H1 (cell line): ENCODE measurements at regions not wholly inside any gene's neighbourhood (a gene's known extent, or its start where the extent isn't known, plus 50 kb on each side); places are given as distances from the start of the nearest gene placed in this dataset.

Experiments used
- CTCF ChIA-PET: fragments of 300-600 bp; sonication (Branson Sonifier 250); formaldehyde crosslinking; loops from one replicate; lab custom pipeline; 2021; ENCODE audit not compliant: partially characterized antibody; lab: Charles Lee
- POLR2A ChIA-PET: fragments of 300-600 bp; sonication (Branson Sonifier 250); formaldehyde crosslinking; loops from one replicate; lab custom pipeline; 2021; ENCODE audit warnings: inconsistent platforms; ENCODE audit not compliant: partially characterized antibody; lab: Charles Lee
- DNase-seq, 2 experiments: peaks; one replicate each; pipeline versions ENCODE4 v3.0.0 to v3.0.0-alpha.2; 2010 to 2022; ENCODE audit warnings: low spot score in 2 of 2, low read depth in 1 of 2, mixed read lengths in 1 of 2
- FAIRE-seq: peaks from 2 replicates; lab custom pipeline; 2011; peaks lifted over from hg19 to GRCh38; lab: Jason Lieb, UNC
- H2AFZ ChIP-seq: 2 replicates; pipeline ENCODE4 v1.8.1; 2012; ENCODE audit warnings: low read length, inconsistent platforms
- H2AK5ac ChIP-seq: 2 replicates; pipeline ENCODE4 v1.6.1; 2013; ENCODE audit warnings: low read depth, low read length
- H2BK120ac ChIP-seq: replicated peaks from 2 replicates; pipeline ENCODE3; 2013; ENCODE audit warnings: low read depth, low read length, inconsistent platforms
- H2BK12ac ChIP-seq: 2 replicates; pipeline ENCODE4 v1.6.1; 2013; ENCODE audit warnings: low read depth, low read length
- H2BK15ac ChIP-seq: 2 replicates; pipeline ENCODE4 v1.6.1; 2013; ENCODE audit warnings: low read length
- H2BK20ac ChIP-seq: 2 replicates; pipeline ENCODE4 v1.6.1; 2013; ENCODE audit warnings: low read length
- H2BK5ac ChIP-seq: 2 replicates; pipeline ENCODE4 v1.6.1; 2013; ENCODE audit warnings: low read depth, low read length
- H3K14ac ChIP-seq: 2 replicates; pipeline ENCODE4 v1.6.1; 2013; ENCODE audit warnings: inconsistent platforms; ENCODE audit not compliant: insufficient read length
- H3K18ac ChIP-seq: 2 replicates; pipeline ENCODE4 v1.6.1; 2013; ENCODE audit warnings: low read length; ENCODE audit errors: extremely low read depth
- H3K23ac ChIP-seq: 2 replicates; pipeline ENCODE4 v1.6.1; 2013; ENCODE audit warnings: inconsistent platforms; ENCODE audit not compliant: insufficient read length
- H3K23me2 ChIP-seq: 2 replicates; pipeline ENCODE4 v1.6.1; 2013; ENCODE audit warnings: low read depth, low read length
- H3K27ac ChIP-seq: 2 replicates; pipeline ENCODE4 v1.6.1; 2011; ENCODE audit warnings: low read depth, low read length, inconsistent platforms
- H3K27me3 ChIP-seq, 4 experiments: replicated peaks in 1 of 4; 1 replicate in 1 of 4; 2 replicates in 3 of 4; pipeline versions ENCODE4 v1.6.1 to v1.8.1; 2011 to 2013; ENCODE audit warnings: low read length in 3 of 4, mild to moderate bottlenecking in 3 of 4, inconsistent platforms in 2 of 4, mixed read lengths in 2 of 4, moderate library complexity in 1 of 4; ENCODE audit not compliant: control insufficient read depth in 3 of 4, insufficient read depth in 3 of 4; ENCODE audit errors: extremely low read depth in 1 of 4
- H3K36me3 ChIP-seq, 4 experiments: 2 replicates each; pipeline versions ENCODE4 v1.6.1 to v1.8.1; 2011 to 2013; ENCODE audit warnings: mild to moderate bottlenecking in 4 of 4, low read length in 3 of 4, moderate library complexity in 2 of 4, control low read depth in 1 of 4, inconsistent platforms in 1 of 4; ENCODE audit not compliant: insufficient read depth in 4 of 4, control insufficient read depth in 2 of 4
- H3K4ac ChIP-seq: replicated peaks from 2 replicates; pipeline ENCODE3; 2013; ENCODE audit warnings: low read length, low read depth, mixed read lengths, inconsistent platforms; ENCODE audit not compliant: insufficient read length
- H3K4me1 ChIP-seq, 4 experiments: replicated peaks in 1 of 4; 1 replicate in 1 of 4; 2 replicates in 3 of 4; pipeline versions ENCODE4 v1.6.1 to v1.8.1; 2011 to 2013; ENCODE audit warnings: low read length in 3 of 4, inconsistent platforms in 2 of 4, mixed read lengths in 1 of 4; ENCODE audit not compliant: insufficient read depth in 4 of 4, control insufficient read depth in 3 of 4
- H3K4me2 ChIP-seq, 2 experiments: 2 replicates each; pipeline versions ENCODE4 v1.6.1 to v1.8.1; 2011 to 2013; ENCODE audit warnings: low read depth in 2 of 2, low read length in 2 of 2, control low read depth in 1 of 2, inconsistent platforms in 1 of 2, mild to moderate bottlenecking in 1 of 2; ENCODE audit not compliant: insufficient read depth in 1 of 2
- H3K4me3 ChIP-seq, 4 experiments: fragments of 200-600, 300-600 bp in 1 of 4; sonication (generic), shearing (Covaris generic), sonication (Bioruptor Twin) in 1 of 4; 2 replicates each; pipeline versions ENCODE4 v1.5.1 to v1.8.1; 2011 to 2016; ENCODE audit warnings: low read length in 4 of 4, low read depth in 3 of 4, control low read depth in 2 of 4, inconsistent platforms in 2 of 4, mild to moderate bottlenecking in 2 of 4, mixed read lengths in 1 of 4, moderate library complexity in 1 of 4; ENCODE audit not compliant: insufficient read depth in 2 of 4; ENCODE audit errors: extremely low read depth in 1 of 4
- H3K56ac ChIP-seq: replicated peaks from 2 replicates; pipeline ENCODE3; 2013; ENCODE audit warnings: low read depth, mild to moderate bottlenecking, mixed read lengths, low read length, inconsistent platforms; ENCODE audit not compliant: insufficient read length
- H3K79me1 ChIP-seq: 2 replicates; pipeline ENCODE4 v1.6.1; 2013; ENCODE audit warnings: low read depth, low read length, control low read depth
- H3K79me2 ChIP-seq, 2 experiments: 2 replicates each; pipeline versions ENCODE4 v1.6.1 to v1.8.1; 2012 to 2013; ENCODE audit warnings: low read length in 2 of 2, mild to moderate bottlenecking in 2 of 2, inconsistent platforms in 1 of 2; ENCODE audit not compliant: insufficient read depth in 2 of 2, control insufficient read depth in 1 of 2
- H3K9ac ChIP-seq, 4 experiments: replicated peaks in 1 of 4; 1 replicate in 1 of 4; 2 replicates in 3 of 4; pipeline versions ENCODE4 v1.6.1 to v1.8.1; 2011 to 2013; ENCODE audit warnings: low read depth in 3 of 4, low read length in 3 of 4, control low read depth in 2 of 4, mild to moderate bottlenecking in 2 of 4, moderate library complexity in 2 of 4, inconsistent platforms in 1 of 4; ENCODE audit errors: extremely low read depth in 1 of 4
- H3K9me3 ChIP-seq, 2 experiments: 2 replicates each; pipeline versions ENCODE4 v1.6.1 to v1.8.1; 2012 to 2013; ENCODE audit warnings: mild to moderate bottlenecking in 2 of 2, moderate library complexity in 2 of 2, control low read depth in 1 of 2, inconsistent platforms in 1 of 2, low read depth in 1 of 2, low read length in 1 of 2, mixed read lengths in 1 of 2; ENCODE audit not compliant: insufficient read depth in 2 of 2
- H4K20me1 ChIP-seq, 2 experiments: replicated peaks in 1 of 2; 2 replicates each; pipeline versions ENCODE3 to v1.8.1; 2011 to 2013; ENCODE audit warnings: inconsistent platforms in 2 of 2, low read length in 2 of 2, mild to moderate bottlenecking in 1 of 2; ENCODE audit not compliant: insufficient read depth in 2 of 2, control insufficient read depth in 1 of 2
- H4K5ac ChIP-seq: 2 replicates; pipeline ENCODE4 v1.6.1; 2013; ENCODE audit warnings: low read length, low read depth, mixed read lengths, inconsistent platforms; ENCODE audit not compliant: insufficient read length
- H4K8ac ChIP-seq: 2 replicates; pipeline ENCODE4 v1.8.0; 2013; ENCODE audit warnings: mild to moderate bottlenecking, moderate library complexity, low read length, inconsistent platforms; ENCODE audit not compliant: insufficient read depth; ENCODE audit errors: extremely low read depth
- H4K91ac ChIP-seq: replicated peaks from 2 replicates; pipeline ENCODE3; 2013; ENCODE audit warnings: low read length, mixed read lengths, inconsistent platforms; ENCODE audit not compliant: insufficient read length
- GABPA ChIP-seq: IDR thresholded peaks from 2 replicates; pipeline ENCODE4 v1.6.1; 2011; ENCODE audit warnings: mild to moderate bottlenecking, low read length, moderate library complexity, borderline replicate concordance; ENCODE audit not compliant: insufficient read depth
- HDAC2 ChIP-seq, 2 experiments: fragments of 300-600 bp in 1 of 2; sonication (generic) in 1 of 2; IDR thresholded peaks; 2 replicates each; pipeline ENCODE4 v1.6.1; 2011 to 2012; ENCODE audit warnings: low read depth in 2 of 2, low read length in 2 of 2, mild to moderate bottlenecking in 2 of 2, moderate library complexity in 2 of 2, borderline replicate concordance in 1 of 2, inconsistent platforms in 1 of 2
- MAX ChIP-seq: IDR thresholded peaks from 2 replicates; pipeline ENCODE4 v1.6.1; 2012; ENCODE audit warnings: inconsistent platforms
- RFX5 ChIP-seq: IDR thresholded peaks from 2 replicates; pipeline ENCODE4 v1.6.1; 2011; ENCODE audit warnings: low read depth, low read length, improper control_type of control experiment, borderline replicate concordance
- WGBS, 2 experiments: shearing (Covaris generic) in 1 of 2; methylation state at CpG; one replicate each; pipeline versions ENCODE4 v1.1.6 to v1.1.7; 2013 to 2015; ENCODE audit warnings: low lambda C conversion rate in 2 of 2, mixed read lengths in 2 of 2, inconsistent platforms in 1 of 2, low coverage in 1 of 2, missing lambda C conversion rate in 1 of 2; ENCODE audit not compliant: insufficient replicate concordance in 2 of 2, insufficient coverage in 1 of 2, insufficient read length in 1 of 2; ENCODE audit errors: extremely low coverage in 1 of 2, missing lambda C conversion rate in 1 of 2; 5-methylcytosine and 5-hydroxymethylcytosine counted together

- Histone ChIP-seq H3K36me3 (no peaks in the 10 kb centered on the region), H3K4me2 (no peak overlapping the region), H3K14ac (no peak overlapping the region), H3K27ac (no peak overlapping the region), H3K56ac (no peak overlapping the region), H3K27me3 (no peaks in the 10 kb centered on the region), H3K79me2 (no peaks in the 10 kb centered on the region), H3K9me3 (no peaks in the 10 kb centered on the region), H3K23me2 (no peaks in the 10 kb centered on the region), H2BK15ac (no peak overlapping the region), H3K79me1 (no peaks in the 10 kb centered on the region), H3K4ac (no peak overlapping the region), H3K9ac (no peak overlapping the region), H2BK120ac (no peak overlapping the region), H4K8ac (no peak overlapping the region), H3K4me3 (no peak overlapping the region), H3K18ac (no peak overlapping the region), H4K5ac (no peak overlapping the region), H4K91ac (no peak overlapping the region), H3K23ac (no peak overlapping the region), H4K20me1 (no peaks in the 10 kb centered on the region), H2AFZ (no peak overlapping the region), H3K4me1 (peaks cover 0 to 7% (median 1%) of the 10 kb centered on the region in 4 experiments; a peak in 6 of 7 replicates), H2BK20ac (no peak overlapping the region), H2BK12ac (no peak overlapping the region), H2AK5ac (no peak overlapping the region), H2BK5ac (no peak overlapping the region)
- 82% methylated on average over 8 of the region's 8 CpGs; no CpG with 5 or more reads in 1 of the 2 experiments for WGBS, 2 experiments
- FAIRE-seq (no peak), DNase-seq (no peak)
- TF ChIP-seq MAX: no peak
- no peak for TF ChIP-seq RFX5
- no peak for TF ChIP-seq GABPA
- no peak for TF ChIP-seq HDAC2 (IDR thresholded peaks at IDR 0.05; ENCODE audit: borderline replicate concordance in 1 of 2, low read depth in 2 of 2, low read length in 2 of 2)
- ChIA-PET CTCF (interaction anchor here (0.6 to 1.3 kb wide), 2 partner anchors 14 to 30 kb away, joined by 3 read pairs; no protein-coding TSS in a partner anchor), POLR2A (no interaction called here)
Observed at GRCh38 chr20:50436696-50437095, 73.5 kb upstream of the PTPN1 start.
